ENCODE measurements at regions not wholly inside any gene's neighbourhood (a gene's known extent, or its start where the extent isn't known, plus 50 kb on each side); places are given as distances from the start of the nearest gene placed in this dataset.

DNA sequence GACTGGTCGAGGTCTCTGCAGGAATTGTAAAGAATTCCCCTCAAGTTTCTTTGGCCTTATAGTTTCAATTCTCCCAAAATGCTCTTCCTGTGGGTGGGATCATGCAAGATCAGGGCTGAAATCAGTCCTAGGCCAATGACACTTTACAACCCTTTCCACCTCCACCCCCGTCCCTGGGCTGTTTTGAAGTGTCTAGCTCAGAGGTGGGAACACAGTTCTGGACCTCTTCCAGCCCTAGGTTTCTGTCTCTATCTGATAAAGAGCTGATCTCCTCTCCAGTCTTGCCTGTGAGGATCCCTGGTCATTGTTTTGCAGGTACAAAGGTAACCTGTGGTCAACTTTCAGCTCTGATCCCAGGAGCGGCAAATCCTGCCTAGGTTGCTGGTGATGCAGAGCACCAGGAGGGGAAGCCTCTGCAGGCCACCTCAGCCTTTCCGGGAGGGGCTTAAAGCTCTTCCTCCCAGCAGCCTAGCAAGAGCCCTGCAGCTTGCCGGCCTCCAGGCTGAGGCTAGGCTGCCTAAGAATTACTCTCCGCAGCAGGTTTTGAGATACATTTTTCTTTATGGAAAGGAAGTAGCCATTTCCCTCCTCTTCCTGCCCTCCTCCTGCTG, 69.8 kb upstream of the WIPF1 start:
- TF ChIP-seq GABPA (IDR thresholded peaks at IDR 0.05; ENCODE audit: low read depth) (no peak), POLR2AphosphoS5 (IDR thresholded peaks at IDR 0.05; ENCODE audit: low read depth) (no peak), SPI1 (IDR thresholded peaks at IDR 0.05; ENCODE audit: borderline replicate concordance, low read depth) (peak; percentile 37; the same call in 1 of the 2 replicates)
- TF ChIP-seq, protein P1, sequence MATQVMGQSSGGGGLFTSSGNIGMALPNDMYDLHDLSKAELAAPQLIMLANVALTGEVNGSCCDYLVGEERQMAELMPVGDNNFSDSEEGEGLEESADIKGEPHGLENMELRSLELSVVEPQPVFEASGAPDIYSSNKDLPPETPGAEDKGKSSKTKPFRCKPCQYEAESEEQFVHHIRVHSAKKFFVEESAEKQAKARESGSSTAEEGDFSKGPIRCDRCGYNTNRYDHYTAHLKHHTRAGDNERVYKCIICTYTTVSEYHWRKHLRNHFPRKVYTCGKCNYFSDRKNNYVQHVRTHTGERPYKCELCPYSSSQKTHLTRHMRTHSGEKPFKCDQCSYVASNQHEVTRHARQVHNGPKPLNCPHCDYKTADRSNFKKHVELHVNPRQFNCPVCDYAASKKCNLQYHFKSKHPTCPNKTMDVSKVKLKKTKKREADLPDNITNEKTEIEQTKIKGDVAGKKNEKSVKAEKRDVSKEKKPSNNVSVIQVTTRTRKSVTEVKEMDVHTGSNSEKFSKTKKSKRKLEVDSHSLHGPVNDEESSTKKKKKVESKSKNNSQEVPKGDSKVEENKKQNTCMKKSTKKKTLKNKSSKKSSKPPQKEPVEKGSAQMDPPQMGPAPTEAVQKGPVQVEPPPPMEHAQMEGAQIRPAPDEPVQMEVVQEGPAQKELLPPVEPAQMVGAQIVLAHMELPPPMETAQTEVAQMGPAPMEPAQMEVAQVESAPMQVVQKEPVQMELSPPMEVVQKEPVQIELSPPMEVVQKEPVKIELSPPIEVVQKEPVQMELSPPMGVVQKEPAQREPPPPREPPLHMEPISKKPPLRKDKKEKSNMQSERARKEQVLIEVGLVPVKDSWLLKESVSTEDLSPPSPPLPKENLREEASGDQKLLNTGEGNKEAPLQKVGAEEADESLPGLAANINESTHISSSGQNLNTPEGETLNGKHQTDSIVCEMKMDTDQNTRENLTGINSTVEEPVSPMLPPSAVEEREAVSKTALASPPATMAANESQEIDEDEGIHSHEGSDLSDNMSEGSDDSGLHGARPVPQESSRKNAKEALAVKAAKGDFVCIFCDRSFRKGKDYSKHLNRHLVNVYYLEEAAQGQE (IDR thresholded peaks at IDR 0.05; ENCODE audit: insufficient replicate concordance, low read depth) = no peak
- TF ChIP-seq, protein P2, sequence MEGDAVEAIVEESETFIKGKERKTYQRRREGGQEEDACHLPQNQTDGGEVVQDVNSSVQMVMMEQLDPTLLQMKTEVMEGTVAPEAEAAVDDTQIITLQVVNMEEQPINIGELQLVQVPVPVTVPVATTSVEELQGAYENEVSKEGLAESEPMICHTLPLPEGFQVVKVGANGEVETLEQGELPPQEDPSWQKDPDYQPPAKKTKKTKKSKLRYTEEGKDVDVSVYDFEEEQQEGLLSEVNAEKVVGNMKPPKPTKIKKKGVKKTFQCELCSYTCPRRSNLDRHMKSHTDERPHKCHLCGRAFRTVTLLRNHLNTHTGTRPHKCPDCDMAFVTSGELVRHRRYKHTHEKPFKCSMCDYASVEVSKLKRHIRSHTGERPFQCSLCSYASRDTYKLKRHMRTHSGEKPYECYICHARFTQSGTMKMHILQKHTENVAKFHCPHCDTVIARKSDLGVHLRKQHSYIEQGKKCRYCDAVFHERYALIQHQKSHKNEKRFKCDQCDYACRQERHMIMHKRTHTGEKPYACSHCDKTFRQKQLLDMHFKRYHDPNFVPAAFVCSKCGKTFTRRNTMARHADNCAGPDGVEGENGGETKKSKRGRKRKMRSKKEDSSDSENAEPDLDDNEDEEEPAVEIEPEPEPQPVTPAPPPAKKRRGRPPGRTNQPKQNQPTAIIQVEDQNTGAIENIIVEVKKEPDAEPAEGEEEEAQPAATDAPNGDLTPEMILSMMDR (IDR thresholded peaks at IDR 0.05; ENCODE audit: insufficient read depth, low read length) = no peak
